ENCODE measurements at regions not wholly inside any gene's neighbourhood (a gene's known extent, or its start where the extent isn't known, plus 50 kb on each side); places are given as distances from the start of the nearest gene placed in this dataset.

GRCh38 chr2:158009399-158009798 lies 92.3 kb upstream of the UPP2 start:
- no peak for DNase-seq (ENCODE audit: low read depth in 2 of 2)

DNA sequence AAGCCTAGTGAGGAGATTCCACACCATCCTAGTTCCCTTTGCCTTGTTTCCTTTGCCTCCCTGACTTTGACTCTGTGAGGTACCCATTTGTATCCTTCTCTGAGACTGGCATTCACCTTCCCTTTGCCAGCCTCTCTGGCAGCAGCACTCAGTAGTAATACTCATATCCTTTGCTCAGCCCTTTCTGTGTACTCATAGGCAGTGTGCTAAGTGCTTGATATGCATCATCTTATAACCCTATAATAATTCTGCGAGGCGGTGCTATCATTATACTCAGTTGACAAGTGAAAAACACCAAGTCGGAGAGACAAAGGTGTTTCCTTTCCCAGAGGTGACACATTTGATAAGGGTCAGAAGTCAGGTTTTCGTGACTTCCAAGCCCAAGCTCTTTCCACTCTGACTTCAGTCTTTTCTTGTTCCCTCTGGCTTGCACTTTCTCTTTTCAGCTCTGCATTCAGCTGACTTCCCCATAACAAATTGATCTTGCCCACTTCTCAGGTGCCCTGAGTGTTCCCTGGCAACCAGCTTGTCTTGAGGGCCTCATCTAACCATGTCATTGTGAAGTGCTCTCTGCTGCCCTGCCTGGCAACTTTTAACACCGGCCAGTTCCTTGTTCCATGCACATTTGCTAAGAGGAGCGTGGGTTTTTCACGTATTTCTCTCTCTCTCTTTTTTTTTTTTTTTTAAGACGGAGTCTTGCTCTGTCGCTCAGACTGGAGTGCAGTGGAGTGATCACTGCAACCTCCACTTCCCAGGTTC lies 94.5 kb upstream of the UPP2 start:
- no peak for DNase-seq (ENCODE audit: low read depth in 2 of 2)

GRCh38 chr2:158004126-158004764 lies 97.4 kb upstream of the UPP2 start:
- no peak for DNase-seq (ENCODE audit: low read depth in 2 of 2)

DNA sequence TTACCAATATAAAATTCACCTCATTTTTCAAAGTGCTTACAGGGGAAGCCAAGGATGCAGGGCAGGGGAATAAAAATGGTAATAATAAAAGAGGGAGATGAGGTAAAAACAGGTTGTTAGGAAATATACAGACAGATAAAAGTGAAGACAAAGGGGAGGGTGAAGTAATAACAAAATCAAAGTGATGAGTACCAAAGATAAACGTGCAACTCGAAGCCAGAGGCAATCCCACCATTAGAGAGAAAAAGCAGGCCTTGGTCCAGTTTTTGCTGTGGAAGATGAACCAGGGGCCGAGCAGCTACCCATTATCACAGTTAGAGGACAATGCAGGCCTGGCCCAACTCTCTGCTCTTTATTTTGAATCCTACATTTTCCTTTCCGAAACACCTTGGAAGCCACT lies 99.6 kb upstream of the UPP2 start:
- DNase-seq (ENCODE audit: low read depth in 2 of 2): no peak

- DNase-seq (ENCODE audit: low read depth in 2 of 2): no peak
Observed at GRCh38 chr2:157996799-157997198, 104.9 kb upstream of the UPP2 start.

DNA sequence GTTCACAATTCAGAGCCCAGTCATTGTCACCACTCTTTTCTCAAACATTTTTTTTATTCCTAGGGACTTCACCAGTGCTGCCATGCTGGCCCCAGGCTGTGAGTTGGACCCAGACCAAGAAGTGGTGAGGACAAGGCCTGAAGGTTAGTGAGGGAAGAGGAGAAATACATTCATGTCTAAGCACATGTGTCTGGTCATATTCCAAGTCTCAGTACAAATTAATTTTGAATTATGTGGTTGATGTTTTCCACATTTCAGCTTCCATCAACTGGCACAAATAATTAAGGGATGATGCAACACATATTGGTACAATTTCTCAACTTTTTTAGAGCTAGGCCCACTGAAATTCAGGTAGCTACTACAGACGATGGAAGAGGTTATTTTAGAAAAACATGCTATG lies 106.6 kb upstream of the UPP2 start:
- DNase-seq (ENCODE audit: low read depth in 2 of 2): no peak

GRCh38 chr2:157991932-157992331 lies 109.7 kb upstream of the UPP2 start:
- no peak for DNase-seq (ENCODE audit: low read depth in 2 of 2)

DNA sequence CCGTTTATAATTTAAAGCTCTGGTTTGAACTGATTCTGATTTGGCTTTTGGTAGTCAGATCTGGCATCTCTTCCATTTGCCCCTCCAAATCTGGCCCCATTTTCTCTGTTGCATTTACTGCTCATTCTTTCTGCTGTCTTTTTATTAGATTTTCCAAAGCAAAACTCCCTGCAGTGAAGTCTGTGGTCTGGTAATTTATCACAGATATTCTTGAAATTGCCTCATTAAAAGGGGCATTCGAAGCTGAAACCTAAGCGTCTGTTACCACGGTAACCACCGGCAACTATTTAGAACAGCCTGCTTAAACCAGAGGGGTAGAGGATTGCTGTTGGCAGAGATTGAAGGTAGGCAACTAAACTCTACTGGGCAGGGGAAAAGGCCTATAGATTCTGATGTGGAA lies 111.5 kb upstream of the UPP2 start:
- DNase-seq (ENCODE audit: low read depth in 2 of 2): no peak

DNA sequence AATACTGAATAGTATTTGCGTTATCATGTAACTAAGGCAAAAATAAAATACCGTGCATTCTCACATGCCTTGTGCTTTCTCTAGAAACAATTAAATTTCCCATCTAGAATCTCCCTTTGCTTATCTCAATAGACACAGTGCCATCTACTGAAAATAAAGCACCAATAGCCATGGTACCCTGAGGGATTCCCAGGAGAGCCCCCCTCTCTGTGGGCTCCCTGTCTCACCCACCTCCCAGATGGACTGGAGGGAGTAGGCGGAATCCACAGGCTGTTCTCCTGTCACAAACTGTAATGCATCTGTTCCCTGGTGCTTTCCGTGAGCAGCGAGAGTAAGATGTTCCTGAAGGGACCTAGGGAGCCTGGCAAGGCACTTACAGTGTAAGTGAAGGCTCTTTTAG lies 112.4 kb upstream of the UPP2 start:
- DNase-seq (ENCODE audit: low read depth in 2 of 2): no peak

DNA sequence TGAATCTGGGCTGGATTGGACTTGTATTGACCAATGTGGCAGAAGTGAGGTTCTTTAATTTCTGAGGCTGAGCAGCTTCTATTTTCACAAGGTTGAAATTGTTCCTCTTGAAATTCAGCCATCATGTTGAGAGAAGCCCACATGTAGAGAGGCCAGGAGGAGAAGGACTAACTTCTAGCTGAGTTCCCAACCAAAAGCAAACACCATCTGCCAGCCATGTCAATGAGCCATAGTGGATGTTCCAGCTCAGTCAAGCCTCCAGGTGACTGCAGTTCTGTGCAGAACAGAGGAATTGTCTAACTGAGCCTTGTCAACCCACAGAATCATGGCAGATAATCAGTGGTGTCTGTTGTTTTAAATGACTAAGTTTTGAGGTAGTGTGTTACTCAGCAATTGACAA lies 110.6 kb upstream of the ACVR1 start:
- DNase-seq (ENCODE audit: low read depth in 2 of 2): no peak

GRCh38 chr2:157984866-157985265 lies 108.7 kb upstream of the ACVR1 start:
- no peak for DNase-seq (ENCODE audit: low read depth in 2 of 2)

GRCh38 chr2:157980020-157980419 lies 103.9 kb upstream of the ACVR1 start:
- DNase-seq (ENCODE audit: low read depth in 2 of 2): no peak

- no peak for DNase-seq (ENCODE audit: low read depth in 2 of 2)
Observed at GRCh38 chr2:157971702-157972101, 95.6 kb upstream of the ACVR1 start.

DNA sequence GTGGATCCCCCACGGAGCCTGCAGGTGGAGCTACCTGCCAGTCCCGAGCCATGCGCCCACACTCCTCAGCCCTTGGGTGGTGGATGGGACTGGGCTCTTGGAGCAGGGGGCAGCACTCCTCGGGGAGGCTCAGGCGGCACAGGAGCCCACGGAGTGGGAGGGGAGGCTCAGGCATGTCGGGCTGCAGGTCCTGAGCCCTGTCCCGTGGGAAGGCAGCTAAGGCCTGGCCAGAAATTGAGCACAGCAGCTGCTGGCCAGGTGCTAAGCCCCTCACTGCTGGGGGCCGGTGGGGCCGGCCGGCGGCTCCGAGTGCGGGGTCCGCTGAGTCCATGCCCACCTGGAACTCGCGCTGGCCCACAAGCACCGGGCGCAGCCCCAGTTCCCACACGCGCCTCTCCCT lies 91.7 kb upstream of the ACVR1 start:
- DNase-seq (ENCODE audit: low read depth in 2 of 2): no peak

- DNase-seq (ENCODE audit: low read depth in 2 of 2): no peak
Observed at GRCh38 chr2:157959249-157959648, 83.1 kb upstream of the ACVR1 start.

DNA sequence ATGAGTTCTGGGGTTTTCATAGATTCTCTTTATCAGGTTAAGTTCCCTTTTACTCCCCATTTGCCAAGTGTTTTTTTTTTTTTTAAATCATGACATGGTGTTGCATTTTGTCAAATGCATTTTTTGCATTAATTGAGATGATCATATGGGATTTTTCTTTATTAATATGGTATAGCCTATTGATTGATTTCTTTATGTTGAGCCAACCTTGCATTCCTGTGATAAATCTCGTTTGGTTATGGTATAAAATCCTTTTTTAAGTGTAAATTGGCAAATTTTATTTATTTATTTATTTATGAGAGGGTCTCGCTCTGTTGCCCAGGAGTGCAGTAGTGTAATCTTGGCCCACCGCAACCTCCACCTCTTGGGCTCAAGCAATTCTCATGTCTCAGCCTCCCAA lies 81.5 kb upstream of the ACVR1 start:
- DNase-seq (ENCODE audit: low read depth in 2 of 2): no peak

GRCh38 chr2:157952558-157952957 lies 76.4 kb upstream of the ACVR1 start:
- DNase-seq (ENCODE audit: low read depth in 2 of 2): no peak

GRCh38 chr2:157948856-157949255 lies 72.7 kb upstream of the ACVR1 start:
- DNase-seq (ENCODE audit: low read depth in 2 of 2): no peak

DNA sequence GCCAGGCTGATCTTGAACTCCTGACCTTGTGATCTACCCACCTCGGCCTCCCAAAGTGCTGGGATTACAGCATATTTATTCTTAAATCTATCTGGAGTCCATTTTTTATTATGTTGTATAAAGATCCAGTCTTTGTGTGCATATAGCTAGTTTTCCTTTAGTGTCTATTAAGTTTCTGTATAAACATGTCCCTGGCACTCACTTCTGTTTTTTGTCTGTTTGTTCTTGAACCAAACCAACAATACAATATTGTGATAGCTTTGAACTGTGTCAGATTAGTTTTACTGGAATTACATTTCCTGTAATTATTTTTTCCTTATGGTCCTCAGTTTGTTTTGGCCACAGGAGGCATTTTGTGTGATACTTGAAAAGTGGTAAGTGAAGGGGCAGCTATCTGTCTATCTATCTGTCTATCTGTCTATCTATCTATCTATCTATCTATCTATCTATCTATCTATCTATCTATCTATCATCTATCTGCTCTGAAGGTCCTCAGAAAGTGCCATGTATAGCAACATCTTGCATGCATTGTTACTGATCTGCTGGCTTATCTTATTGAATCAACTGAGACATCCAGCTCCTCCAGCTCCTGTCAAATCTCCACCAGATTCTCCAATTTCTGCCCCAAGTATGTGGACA lies 70.9 kb upstream of the ACVR1 start:
- DNase-seq (ENCODE audit: low read depth in 2 of 2): no peak

- no peak for DNase-seq (ENCODE audit: low read depth in 2 of 2)
Observed at GRCh38 chr2:157940024-157940423, 63.9 kb upstream of the ACVR1 start.

DNA sequence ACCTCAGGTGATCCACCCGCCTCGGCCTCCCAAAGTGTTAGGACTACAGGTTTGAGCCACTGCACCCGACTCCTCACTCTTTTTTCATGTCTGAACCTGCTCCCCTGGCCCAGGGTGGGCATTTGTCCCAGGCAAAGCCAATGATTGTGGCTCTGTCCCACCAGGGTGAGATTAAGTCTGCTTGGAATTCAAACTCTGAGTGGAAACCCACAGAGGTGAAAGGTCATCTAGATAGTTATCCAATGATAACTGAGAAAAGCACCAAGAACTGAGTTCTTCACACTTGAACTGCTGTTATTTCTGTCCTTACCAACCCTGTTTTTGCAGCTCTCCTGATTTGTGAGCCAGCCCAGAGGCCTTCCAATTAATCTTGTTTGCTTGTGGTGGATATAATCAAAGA lies 62.4 kb upstream of the ACVR1 start:
- no peak for DNase-seq (ENCODE audit: low read depth in 2 of 2)

DNA sequence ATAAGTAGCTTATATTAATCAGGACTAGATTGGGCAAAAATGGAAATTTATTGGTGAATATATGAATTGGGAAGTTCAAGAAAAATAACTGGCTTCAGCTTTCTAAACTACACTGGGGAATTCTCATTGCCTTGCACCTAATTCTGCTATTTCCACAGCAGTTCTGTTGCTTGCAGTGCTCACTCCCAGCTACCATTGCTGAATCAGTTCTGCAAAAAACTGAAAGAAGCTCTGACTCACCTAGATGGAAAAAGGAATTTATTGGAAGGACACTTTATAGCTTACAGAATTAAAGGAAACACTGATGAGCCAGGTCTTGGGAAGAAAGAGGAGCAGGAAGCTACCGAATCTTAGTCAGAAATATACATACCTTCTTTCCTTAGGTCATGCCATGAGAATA lies 60.3 kb upstream of the ACVR1 start:
- DNase-seq (ENCODE audit: low read depth in 2 of 2): no peak

GRCh38 chr2:157935378-157935906 lies 59.3 kb upstream of the ACVR1 start:
- DNase-seq (ENCODE audit: low read depth in 2 of 2): no peak
